ENCODE measurements at regions not wholly inside any gene's neighbourhood (a gene's known extent, or its start where the extent isn't known, plus 50 kb on each side); places are given as distances from the start of the nearest gene placed in this dataset.
A peak's percentile ranks its signal among the peaks of the same experiment; 100 is the strongest.

DNA sequence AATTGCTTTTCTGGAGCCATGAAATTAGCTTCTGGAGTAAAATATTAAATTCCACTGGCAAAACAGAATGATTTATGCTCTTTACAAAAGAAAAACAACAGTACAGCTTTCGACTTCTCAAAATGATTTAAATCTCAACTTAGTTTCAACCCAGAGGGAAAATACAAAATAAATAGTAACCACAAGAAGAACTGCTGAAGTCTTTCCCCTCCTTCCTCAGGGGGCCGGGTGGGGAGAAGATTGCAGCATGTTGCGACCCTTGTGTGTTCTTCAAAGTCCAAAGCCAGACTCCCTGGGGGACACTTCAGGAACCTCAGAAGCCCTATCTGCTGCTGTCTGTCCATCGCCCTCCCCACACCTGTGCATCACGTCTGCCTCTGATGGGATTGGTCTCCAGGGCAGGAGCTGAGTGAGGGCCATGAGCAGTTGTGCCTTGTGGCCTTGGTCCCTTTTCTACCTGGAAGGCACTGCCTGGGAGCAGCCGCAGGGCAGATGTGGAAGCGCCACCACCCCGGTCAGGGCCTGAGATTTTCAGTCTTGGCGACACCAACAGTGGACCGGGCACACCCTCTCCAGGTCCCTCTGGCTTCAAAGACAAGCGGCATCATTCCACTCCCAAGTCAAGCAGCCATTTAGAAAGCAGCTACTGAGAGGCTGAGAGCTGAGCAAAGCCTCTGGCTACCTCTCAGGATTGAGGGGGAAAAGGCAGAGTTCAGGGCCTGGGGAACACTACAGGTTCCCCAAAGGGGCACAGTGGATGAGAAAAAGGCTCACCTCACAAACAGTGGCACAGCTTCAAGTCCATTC is 210.1 kb upstream of the RAB6C start:
- peak in 1 of 2 donors; percentile 74 for DNase-seq (ENCODE audit: low spot score in 2 of 2)
- intact Hi-C loops (cut with DNase I; ENCODE audit: low total_unique reads) = no loop called here
- 87 to 91% methylated on average over 10 to 11 of the region's 11 CpGs for WGBS, 2 donors
- TF ChIP-seq POLR2A (IDR thresholded peaks at IDR 0.05) = no peak
- no peak overlapping the region for H3K4me3 ChIP-seq (ENCODE audit: low read depth, poor library complexity, severe bottlenecking)

DNA sequence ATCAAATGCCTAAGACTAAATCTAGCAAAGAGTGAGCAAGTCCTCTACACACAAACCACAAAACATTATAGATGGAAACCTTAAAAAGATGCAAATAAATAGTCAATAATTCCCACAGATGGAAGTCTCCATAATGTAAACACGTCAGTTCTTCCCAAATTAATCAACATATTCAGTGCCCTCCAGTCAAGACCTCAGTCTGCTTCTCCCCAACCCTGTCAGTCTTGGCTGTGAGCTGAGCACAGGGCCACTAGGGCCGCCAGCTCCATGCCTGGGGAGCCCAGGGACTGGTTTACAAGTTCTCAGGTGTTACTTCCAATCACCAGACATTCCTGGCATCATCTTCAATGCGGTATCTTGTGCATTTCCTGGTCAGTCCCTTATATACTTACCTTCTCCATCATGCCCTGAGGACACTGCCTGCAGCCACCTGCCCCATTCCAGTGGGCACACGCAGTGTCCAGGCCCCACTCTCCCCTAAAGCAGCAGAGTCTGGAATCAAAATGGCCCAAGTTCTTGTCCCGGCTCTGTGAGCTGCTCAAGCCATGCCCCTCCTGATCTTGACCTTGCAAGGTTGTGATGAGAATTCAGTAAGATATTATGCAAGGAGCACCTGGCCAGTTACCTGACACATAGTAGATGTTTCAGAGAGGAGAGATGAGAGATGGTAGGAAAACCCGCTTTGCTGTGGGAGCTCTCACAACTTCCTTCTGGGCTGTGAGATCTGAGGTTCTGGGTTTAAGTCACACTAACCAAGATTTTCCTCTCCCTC is 207.9 kb upstream of the RAB6C start:
- intact Hi-C loops (cut with DNase I; ENCODE audit: low total_unique reads) = no loop called here
- no peak for TF ChIP-seq POLR2A (IDR thresholded peaks at IDR 0.05)
- 80 to 87% methylated on average over 6 of the region's 6 CpGs for WGBS, 2 donors
- peak in 1 of 2 donors; percentile 43 for DNase-seq (ENCODE audit: low spot score in 2 of 2)
- H3K4me3 ChIP-seq (ENCODE audit: low read depth, poor library complexity, severe bottlenecking) = no peak overlapping the region

DNA sequence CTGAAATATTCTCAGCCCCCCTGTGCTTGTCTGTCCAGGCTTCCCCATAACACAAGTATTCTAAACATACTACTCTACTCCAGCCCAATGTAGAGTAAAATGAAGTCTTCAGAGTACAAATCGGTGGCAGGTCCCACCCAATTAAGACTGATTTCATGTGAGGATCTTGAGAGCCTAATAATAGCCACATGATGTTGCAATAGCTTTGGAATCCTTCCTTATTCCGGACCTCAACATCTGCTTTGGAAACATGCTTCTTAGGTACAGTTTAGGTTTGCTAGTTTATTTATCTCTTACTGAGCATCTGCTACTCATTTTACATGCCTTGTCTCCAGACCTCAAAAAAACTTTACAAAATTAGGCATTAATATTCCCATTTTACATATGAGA is 207.3 kb upstream of the RAB6C start:
- intact Hi-C loops (cut with DNase I; ENCODE audit: low total_unique reads) = no loop called here
- no peak overlapping the region for H3K4me3 ChIP-seq (ENCODE audit: low read depth, poor library complexity, severe bottlenecking)
- TF ChIP-seq POLR2A (IDR thresholded peaks at IDR 0.05) = no peak
- TF ChIP-seq, protein P1, sequence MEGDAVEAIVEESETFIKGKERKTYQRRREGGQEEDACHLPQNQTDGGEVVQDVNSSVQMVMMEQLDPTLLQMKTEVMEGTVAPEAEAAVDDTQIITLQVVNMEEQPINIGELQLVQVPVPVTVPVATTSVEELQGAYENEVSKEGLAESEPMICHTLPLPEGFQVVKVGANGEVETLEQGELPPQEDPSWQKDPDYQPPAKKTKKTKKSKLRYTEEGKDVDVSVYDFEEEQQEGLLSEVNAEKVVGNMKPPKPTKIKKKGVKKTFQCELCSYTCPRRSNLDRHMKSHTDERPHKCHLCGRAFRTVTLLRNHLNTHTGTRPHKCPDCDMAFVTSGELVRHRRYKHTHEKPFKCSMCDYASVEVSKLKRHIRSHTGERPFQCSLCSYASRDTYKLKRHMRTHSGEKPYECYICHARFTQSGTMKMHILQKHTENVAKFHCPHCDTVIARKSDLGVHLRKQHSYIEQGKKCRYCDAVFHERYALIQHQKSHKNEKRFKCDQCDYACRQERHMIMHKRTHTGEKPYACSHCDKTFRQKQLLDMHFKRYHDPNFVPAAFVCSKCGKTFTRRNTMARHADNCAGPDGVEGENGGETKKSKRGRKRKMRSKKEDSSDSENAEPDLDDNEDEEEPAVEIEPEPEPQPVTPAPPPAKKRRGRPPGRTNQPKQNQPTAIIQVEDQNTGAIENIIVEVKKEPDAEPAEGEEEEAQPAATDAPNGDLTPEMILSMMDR (IDR thresholded peaks at IDR 0.05) = no peak
- WGBS, 2 donors = 37 to 44% methylated on average over 2 of the region's 2 CpGs
- no peak for DNase-seq (ENCODE audit: low spot score in 2 of 2)

DNA sequence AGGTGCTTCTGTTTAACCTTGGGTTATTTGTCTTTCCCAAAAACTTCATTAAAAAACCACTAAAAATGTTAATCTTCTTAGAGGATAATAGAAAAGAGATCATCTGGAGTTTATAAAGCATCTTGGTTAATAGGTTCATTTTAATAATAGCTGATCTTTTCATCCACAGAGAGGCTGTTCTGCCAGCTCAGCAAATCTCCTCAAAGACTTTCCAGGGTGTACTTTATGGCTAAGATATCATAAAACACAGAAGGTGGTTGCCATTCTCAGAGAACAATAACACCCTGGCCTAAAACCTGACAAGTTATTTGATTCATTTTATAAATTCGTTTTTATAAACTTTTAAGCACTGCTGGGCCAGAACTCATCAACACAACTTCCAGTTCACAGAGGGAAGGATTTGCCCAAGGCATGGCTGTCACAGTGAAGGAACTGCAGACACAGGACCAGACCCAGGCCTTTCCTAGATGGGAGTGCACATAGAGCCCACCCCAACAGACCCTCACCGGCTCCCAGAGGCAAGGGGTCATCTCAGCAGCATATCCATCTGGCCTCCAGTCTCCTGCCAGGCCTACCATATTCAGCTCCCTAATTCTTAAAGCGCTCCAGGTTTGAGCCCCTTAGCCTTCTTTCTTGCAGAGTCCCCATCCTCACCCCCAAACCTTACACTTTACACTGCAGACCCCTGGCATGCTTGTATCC is 203.4 kb upstream of the RAB6C start:
- peak in 1 of 2 donors; percentile 49 for DNase-seq (ENCODE audit: low spot score in 2 of 2)
- TF ChIP-seq, protein P1 (IDR thresholded peaks at IDR 0.05) = no peak
- no peak for TF ChIP-seq POLR2A (IDR thresholded peaks at IDR 0.05)
- no peak overlapping the region for H3K4me3 ChIP-seq (ENCODE audit: low read depth, poor library complexity, severe bottlenecking)
- WGBS, 2 donors = 78% methylated on average over 3 of the region's 3 CpGs
- intact Hi-C loops (cut with DNase I; ENCODE audit: low total_unique reads) = no loop called here

DNA sequence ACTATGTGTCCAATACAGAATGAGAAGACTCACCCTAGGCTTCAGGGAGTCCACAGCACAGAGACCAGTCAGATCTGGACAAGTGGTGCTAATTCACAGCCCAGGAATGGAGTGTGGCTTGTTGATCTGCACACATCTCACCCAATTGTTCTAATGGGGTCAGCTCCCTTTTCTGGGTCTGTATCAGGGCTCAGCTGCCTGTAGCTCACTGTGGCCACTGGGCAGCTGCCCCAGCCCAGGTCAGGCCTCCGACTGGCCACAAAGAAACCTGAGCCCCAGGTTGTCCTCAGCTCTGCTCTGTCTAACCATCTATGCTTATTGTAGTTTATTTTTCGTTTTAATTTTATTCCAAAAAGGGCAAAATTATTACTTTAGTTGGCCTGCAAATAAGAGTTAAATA is 202.3 kb upstream of the RAB6C start:
- no peak overlapping the region for H3K4me3 ChIP-seq (ENCODE audit: low read depth, poor library complexity, severe bottlenecking)
- intact Hi-C loops (cut with DNase I; ENCODE audit: low total_unique reads) = no loop called here
- TF ChIP-seq POLR2A (IDR thresholded peaks at IDR 0.05) = no peak
- TF ChIP-seq, protein P1 (IDR thresholded peaks at IDR 0.05) = no peak
- DNase-seq (ENCODE audit: low spot score in 2 of 2) = peak in 1 of 2 donors; percentile 26
- 80 to 90% methylated on average over 2 of the region's 2 CpGs for WGBS, 2 donors

DNA sequence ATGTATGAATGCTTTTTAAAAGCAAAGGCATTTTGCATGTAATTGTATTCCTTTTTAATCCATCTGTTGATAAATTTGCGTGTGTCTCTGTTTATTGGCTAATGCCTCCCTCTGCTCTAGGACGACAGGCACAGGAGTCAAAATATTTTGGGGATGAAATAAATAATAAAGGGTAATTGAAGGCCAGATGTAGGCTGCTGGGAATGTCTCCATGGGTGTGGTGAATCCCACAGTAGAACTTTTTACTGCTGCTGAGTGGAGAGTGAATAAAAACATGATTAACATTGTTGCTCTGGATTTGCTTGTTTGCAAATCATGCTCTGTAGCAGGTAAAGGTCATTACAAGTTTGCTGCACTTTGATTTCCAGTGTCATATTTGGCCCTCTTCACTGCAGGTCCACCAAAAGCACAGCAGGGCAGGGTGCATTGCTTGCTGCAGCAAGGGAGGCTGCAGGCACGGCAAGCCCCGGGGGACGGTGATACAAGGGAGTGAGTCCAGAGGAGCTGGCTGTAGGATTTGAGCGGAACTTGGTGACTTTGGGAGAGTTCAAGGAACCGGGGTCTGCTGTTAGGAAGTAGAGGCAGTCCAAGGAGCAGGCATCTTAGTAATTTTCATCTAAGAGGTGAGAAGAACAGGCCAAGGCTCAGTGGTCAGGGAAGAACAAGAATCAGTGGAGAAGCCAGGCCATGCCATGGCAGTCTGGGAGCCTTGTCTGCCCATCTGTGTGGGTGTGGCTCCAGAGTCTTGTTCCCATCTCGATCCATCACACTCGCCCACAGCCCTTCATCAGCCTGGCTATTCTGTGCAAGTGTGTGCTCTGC is 201.5 kb upstream of the RAB6C start:
- no peak overlapping the region for H3K4me3 ChIP-seq (ENCODE audit: low read depth, poor library complexity, severe bottlenecking)
- intact Hi-C loops (cut with DNase I; ENCODE audit: low total_unique reads) = no loop called here
- TF ChIP-seq POLR2A (IDR thresholded peaks at IDR 0.05) = no peak
- TF ChIP-seq, protein P1 (IDR thresholded peaks at IDR 0.05) = no peak
- WGBS, 2 donors = 61 to 74% methylated on average over 9 of the region's 9 CpGs
- peak in 1 of 2 donors; percentile 62 for DNase-seq (ENCODE audit: low spot score in 2 of 2)

Measured in lower leg skin (tissue), 4 donors.